Activated T-helper 9 cell treated with anti-CD3 and anti-CD28 coated beads, Interleukin-2, amount 50 U/mL, for 16 hours (primary cell): ENCODE measurements at regions not wholly inside any gene's neighbourhood (a gene's known extent, or its start where the extent isn't known, plus 50 kb on each side); places are given as distances from the start of the nearest gene placed in this dataset.
"Not testable (repeated sequence)": the region's sequence is repeated elsewhere in the genome, so short reads cannot be mapped to it uniquely, and the experiment has no call there.

Source experiments
- DNase-seq: peaks from one replicate; pipeline ENCODE4 v3.0.0-alpha.2; 2020; ENCODE audit warnings: low read depth

- DNase-seq, result not testable (repeated sequence)
Observed at GRCh38 chr9:41623666-41624065, 434.5 kb upstream of the ZNG1F start.

GRCh38 chr9:41619254-41619653 is 430.1 kb upstream of the ZNG1F start:
- not testable (repeated sequence) for DNase-seq

GRCh38 chr9:41606961-41607547 is 417.9 kb upstream of the ZNG1F start:
- not testable (repeated sequence) for DNase-seq

- DNase-seq, result not testable (repeated sequence)
Observed at GRCh38 chr9:41565572-41565971, 376.5 kb upstream of the ZNG1F start.
